Parathyroid adenoma (tissue), 2 donors: ENCODE measurements at regions not wholly inside any gene's neighbourhood (a gene's known extent, or its start where the extent isn't known, plus 50 kb on each side); places are given as distances from the start of the nearest gene placed in this dataset.

ENCODE experiments used
- H2AFZ ChIP-seq: fragments of 300-600 bp; sonication (generic); one replicate; pipeline ENCODE4 v1.7.0; 2017; ENCODE audit warnings: antibody characterized with exemption, mild to moderate bottlenecking
- H3K27ac ChIP-seq: fragments of 300-600 bp; sonication (generic); one replicate; pipeline ENCODE4 v1.7.0; 2017
- H3K27me3 ChIP-seq: fragments of 300-600 bp; sonication (generic); one replicate; pipeline ENCODE4 v1.7.0; 2017; ENCODE audit warnings: low read length; ENCODE audit not compliant: control insufficient read depth, insufficient read depth
- H3K36me3 ChIP-seq: fragments of 300-600 bp; sonication (generic); one replicate; pipeline ENCODE4 v1.7.0; 2017; ENCODE audit warnings: low read length; ENCODE audit not compliant: control insufficient read depth, insufficient read depth
- H3K4me1 ChIP-seq: fragments of 300-600 bp; sonication (generic); one replicate; pipeline ENCODE4 v1.7.0; 2017; ENCODE audit warnings: control low read depth
- H3K4me2 ChIP-seq: fragments of 300-600 bp; sonication (generic); one replicate; pipeline ENCODE4 v1.7.0; 2017; ENCODE audit warnings: low read length
- H3K4me3 ChIP-seq: fragments of 300-600 bp; sonication (generic); one replicate; pipeline ENCODE4 v1.7.0; 2017; ENCODE audit warnings: low read depth, low read length
- H3K79me2 ChIP-seq: fragments of 300-600 bp; sonication (generic); one replicate; pipeline ENCODE4 v1.7.0; 2017; ENCODE audit warnings: control low read depth
- H3K9ac ChIP-seq: fragments of 300-600 bp; sonication (generic); one replicate; pipeline ENCODE4 v1.7.0; 2017; ENCODE audit warnings: mild to moderate bottlenecking
- H3K9me3 ChIP-seq: fragments of 300-600 bp; sonication (generic); one replicate; pipeline ENCODE4 v1.7.0; 2017; ENCODE audit warnings: low read length; ENCODE audit not compliant: control insufficient read depth
- CTCF ChIP-seq: fragments of 300-600 bp; sonication (generic); IDR thresholded peaks from one replicate; pipeline ENCODE4 v1.7.0; 2017; ENCODE audit warnings: antibody characterized with exemption, mild to moderate bottlenecking
- donor health status: primary hyperparathyroidism.

GRCh38 chr13:50361282-50361681, 346.0 kb downstream of the KCNRG start:
- H3K9ac ChIP-seq, result no peak overlapping the region
- H3K27me3 ChIP-seq, result no peaks in the 10 kb centered on the region
- peaks cover 12% of the 10 kb centered on the region for H3K4me1 ChIP-seq
- H3K4me3 ChIP-seq, result no peak overlapping the region
- no peaks in the 10 kb centered on the region for H3K36me3 ChIP-seq
- no peak overlapping the region for H3K4me2 ChIP-seq
- no peaks in the 10 kb centered on the region for H3K9me3 ChIP-seq
- no peak for TF ChIP-seq CTCF
- no peak overlapping the region for H2AFZ ChIP-seq
- H3K79me2 ChIP-seq, result no peaks in the 10 kb centered on the region
- H3K27ac ChIP-seq, result no peak overlapping the region

GRCh38 chr13:50365408-50366391, 350.5 kb downstream of the KCNRG start:
- no peak overlapping the region for H2AFZ ChIP-seq
- H3K27me3 ChIP-seq, result no peaks in the 10 kb centered on the region
- no peak overlapping the region for H3K9ac ChIP-seq
- no peak overlapping the region for H3K4me3 ChIP-seq
- H3K79me2 ChIP-seq, result no peaks in the 10 kb centered on the region
- H3K9me3 ChIP-seq, result no peaks in the 10 kb centered on the region
- H3K4me1 ChIP-seq, result no peaks in the 10 kb centered on the region
- no peak overlapping the region for H3K4me2 ChIP-seq
- no peak overlapping the region for H3K27ac ChIP-seq
- no peak for TF ChIP-seq CTCF
- H3K36me3 ChIP-seq, result no peaks in the 10 kb centered on the region

- Histone ChIP-seq H3K79me2 (no peaks in the 10 kb centered on the region), H2AFZ (no peak overlapping the region), H3K4me3 (no peak overlapping the region), H3K27ac (no peak overlapping the region), H3K9me3 (no peaks in the 10 kb centered on the region), H3K9ac (no peak overlapping the region), H3K4me2 (no peak overlapping the region), H3K4me1 (no peaks in the 10 kb centered on the region), H3K36me3 (no peaks in the 10 kb centered on the region), H3K27me3 (no peaks in the 10 kb centered on the region)
- TF ChIP-seq CTCF, result no peak
Measured at GRCh38 chr13:50366488-50367174, 351.4 kb downstream of the KCNRG start.

- Histone ChIP-seq H3K27me3 (no peaks in the 10 kb centered on the region), H2AFZ (no peak overlapping the region), H3K79me2 (no peaks in the 10 kb centered on the region), H3K36me3 (no peaks in the 10 kb centered on the region), H3K9me3 (no peaks in the 10 kb centered on the region), H3K4me1 (no peaks in the 10 kb centered on the region), H3K27ac (no peak overlapping the region), H3K9ac (no peak overlapping the region), H3K4me2 (no peak overlapping the region), H3K4me3 (no peak overlapping the region)
- no peak for TF ChIP-seq CTCF
Measured at GRCh38 chr13:50369646-50370045, 354.4 kb downstream of the KCNRG start.
